Mesothelial cell of epicardium (in vitro differentiated cells): ENCODE measurements at regions not wholly inside any gene's neighbourhood (a gene's known extent, or its start where the extent isn't known, plus 50 kb on each side); places are given as distances from the start of the nearest gene placed in this dataset.

Source experiments
- DNase-seq, 2 experiments: peaks; one replicate each; pipeline ENCODE4 v3.0.0; 2021; ENCODE audit warnings: low spot score in 2 of 2; ENCODE audit not compliant: unreplicated experiment in 2 of 2
- H3K27ac Mint-ChIP-seq: 2 replicates; pipeline ENCODE4 v1.8.0; 2021; ENCODE audit warnings: mixed read lengths
- H3K27me3 Mint-ChIP-seq: 2 replicates; pipeline ENCODE4 v1.8.0; 2021; ENCODE audit warnings: low read depth, mixed read lengths
- H3K36me3 Mint-ChIP-seq: 2 replicates; pipeline ENCODE4 v1.8.0; 2021; ENCODE audit warnings: mixed read lengths
- H3K4me1 Mint-ChIP-seq: 2 replicates; pipeline ENCODE4 v1.8.0; 2021; ENCODE audit warnings: mixed read lengths
- H3K4me3 Mint-ChIP-seq: 2 replicates; pipeline ENCODE4 v1.8.0; 2021; ENCODE audit warnings: mild to moderate bottlenecking, moderate library complexity, mixed read lengths
- H3K9me3 Mint-ChIP-seq: 2 replicates; pipeline ENCODE4 v1.8.0; 2021; ENCODE audit warnings: mixed read lengths
- TF ChIP-seq, protein P1 (sequence below): fragments of 200-600 bp; sonication (generic); IDR thresholded peaks from one replicate; pipeline ENCODE4 v1.5.0; 2021; ENCODE audit warnings: antibody characterized with exemption; ENCODE audit not compliant: unreplicated experiment

DNA sequence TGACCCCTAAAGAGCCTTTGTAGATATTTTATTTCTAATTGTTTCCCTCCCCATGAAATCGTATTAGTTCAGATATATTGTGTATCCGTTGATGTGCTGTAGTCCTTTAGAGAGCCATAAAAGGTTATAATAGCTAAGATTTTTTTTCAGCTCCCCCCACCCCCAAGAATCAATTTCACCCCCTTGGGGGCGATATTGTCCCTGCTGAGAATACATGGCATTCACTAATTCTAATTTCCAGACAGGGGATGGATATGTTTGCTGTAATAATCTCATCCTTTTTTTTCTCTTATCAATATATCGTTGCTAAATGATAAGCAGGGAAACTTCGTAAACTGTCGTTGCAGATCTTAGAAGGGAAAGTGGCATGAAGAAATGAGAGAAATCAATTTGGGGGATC, 530.7 kb downstream of the TMEM182 start:
- no peak for DNase-seq
- Mint-ChIP-seq H3K36me3 (no peaks in the 10 kb centered on the region), H3K4me1 (peaks cover 11% of the 10 kb centered on the region), H3K9me3 (no peaks in the 10 kb centered on the region), H3K27ac (no peak overlapping the region), H3K27me3 (peaks cover 33% of the 10 kb centered on the region), H3K4me3 (no peak overlapping the region)
- TF ChIP-seq, protein P1, sequence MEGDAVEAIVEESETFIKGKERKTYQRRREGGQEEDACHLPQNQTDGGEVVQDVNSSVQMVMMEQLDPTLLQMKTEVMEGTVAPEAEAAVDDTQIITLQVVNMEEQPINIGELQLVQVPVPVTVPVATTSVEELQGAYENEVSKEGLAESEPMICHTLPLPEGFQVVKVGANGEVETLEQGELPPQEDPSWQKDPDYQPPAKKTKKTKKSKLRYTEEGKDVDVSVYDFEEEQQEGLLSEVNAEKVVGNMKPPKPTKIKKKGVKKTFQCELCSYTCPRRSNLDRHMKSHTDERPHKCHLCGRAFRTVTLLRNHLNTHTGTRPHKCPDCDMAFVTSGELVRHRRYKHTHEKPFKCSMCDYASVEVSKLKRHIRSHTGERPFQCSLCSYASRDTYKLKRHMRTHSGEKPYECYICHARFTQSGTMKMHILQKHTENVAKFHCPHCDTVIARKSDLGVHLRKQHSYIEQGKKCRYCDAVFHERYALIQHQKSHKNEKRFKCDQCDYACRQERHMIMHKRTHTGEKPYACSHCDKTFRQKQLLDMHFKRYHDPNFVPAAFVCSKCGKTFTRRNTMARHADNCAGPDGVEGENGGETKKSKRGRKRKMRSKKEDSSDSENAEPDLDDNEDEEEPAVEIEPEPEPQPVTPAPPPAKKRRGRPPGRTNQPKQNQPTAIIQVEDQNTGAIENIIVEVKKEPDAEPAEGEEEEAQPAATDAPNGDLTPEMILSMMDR, result no peak

DNA sequence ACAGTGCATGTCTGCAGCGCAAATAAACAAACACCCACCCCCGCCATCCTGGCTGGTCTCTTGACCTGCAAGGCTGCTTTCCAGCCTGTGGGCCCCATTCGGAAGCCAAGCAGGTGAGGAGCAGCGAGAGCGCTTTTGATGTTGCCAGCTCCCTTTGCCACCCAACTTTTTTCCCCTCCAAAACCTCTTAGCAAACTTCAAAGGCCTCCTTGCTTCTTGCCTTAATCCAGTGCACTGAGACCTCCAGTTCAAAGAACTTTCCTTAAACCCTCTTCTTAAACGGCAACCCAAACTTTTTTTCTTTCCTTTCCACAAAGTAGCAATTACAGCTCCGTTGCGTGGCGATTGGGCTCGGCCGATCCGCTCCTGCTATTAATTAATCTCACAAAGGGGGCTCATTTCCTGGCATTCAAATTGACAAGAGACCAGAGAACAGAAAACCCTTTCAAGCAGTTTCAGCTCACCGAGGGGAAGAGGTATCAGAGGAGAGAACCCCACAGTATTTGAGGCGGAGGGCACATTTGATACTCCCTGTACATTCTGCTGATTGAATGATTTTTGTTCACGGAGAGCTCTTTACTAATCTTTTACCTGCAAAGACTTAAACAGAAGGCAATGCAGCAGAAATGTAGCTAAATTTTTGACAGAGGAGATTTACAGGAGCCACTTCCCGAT, 531.4 kb downstream of the TMEM182 start:
- TF ChIP-seq, protein P1, result no peak
- no peaks in the 10 kb centered on the region for H3K9me3 Mint-ChIP-seq
- peaks cover 31% of the 10 kb centered on the region for H3K27me3 Mint-ChIP-seq
- H3K4me3 Mint-ChIP-seq, result peak overlapping the region; percentile 12
- H3K36me3 Mint-ChIP-seq, result no peaks in the 10 kb centered on the region
- peaks cover 11% of the 10 kb centered on the region for H3K4me1 Mint-ChIP-seq
- DNase-seq, result no peak
- no peak overlapping the region for H3K27ac Mint-ChIP-seq

DNA sequence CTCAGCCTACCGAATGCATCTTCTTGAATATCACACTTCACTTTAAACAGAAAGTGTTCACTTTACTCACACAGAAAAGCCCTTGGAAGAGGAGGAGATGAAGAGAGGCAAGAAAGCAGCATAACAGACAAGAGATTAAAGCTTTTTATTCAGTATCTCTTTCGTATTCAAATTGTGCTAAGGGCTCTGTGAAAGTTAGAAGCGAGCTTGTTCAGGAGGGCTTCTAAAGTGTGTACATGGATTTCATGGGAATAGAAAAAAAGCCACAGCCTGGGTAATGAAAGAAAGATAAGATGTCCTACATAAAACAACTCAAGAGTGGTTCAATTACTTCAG, 531.9 kb downstream of the TMEM182 start:
- Mint-ChIP-seq H3K4me3 (peak overlapping the region; percentile 12), H3K9me3 (no peaks in the 10 kb centered on the region), H3K36me3 (no peaks in the 10 kb centered on the region), H3K4me1 (peaks cover 11% of the 10 kb centered on the region), H3K27ac (no peak overlapping the region), H3K27me3 (peaks cover 28% of the 10 kb centered on the region)
- DNase-seq, result no peak
- TF ChIP-seq, protein P1, result no peak

DNA sequence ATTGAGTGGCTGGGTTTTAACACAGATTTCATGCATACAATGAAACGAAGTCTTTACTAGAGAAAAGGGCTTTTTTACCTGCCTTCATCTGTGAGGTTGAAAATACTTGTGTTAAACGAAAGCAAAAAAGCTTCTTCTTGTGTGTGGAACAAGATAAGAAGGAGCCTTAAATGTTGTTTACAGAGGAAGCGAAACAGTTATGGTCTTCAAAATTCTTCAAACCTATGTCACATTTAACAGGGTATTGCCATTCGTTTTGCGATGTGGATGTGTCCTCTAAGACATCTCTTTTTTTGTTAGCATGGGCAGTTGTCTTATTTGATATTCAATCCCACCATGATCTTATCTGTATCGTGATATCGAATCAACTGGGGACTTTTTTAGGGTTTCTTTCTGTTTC, 532.6 kb downstream of the TMEM182 start:
- no peak for DNase-seq
- H3K4me3 Mint-ChIP-seq, result no peak overlapping the region
- no peak overlapping the region for H3K27ac Mint-ChIP-seq
- H3K4me1 Mint-ChIP-seq, result peaks cover 11% of the 10 kb centered on the region
- peaks cover 24% of the 10 kb centered on the region for H3K27me3 Mint-ChIP-seq
- H3K36me3 Mint-ChIP-seq, result no peaks in the 10 kb centered on the region
- no peaks in the 10 kb centered on the region for H3K9me3 Mint-ChIP-seq
- TF ChIP-seq, protein P1, result no peak

DNA sequence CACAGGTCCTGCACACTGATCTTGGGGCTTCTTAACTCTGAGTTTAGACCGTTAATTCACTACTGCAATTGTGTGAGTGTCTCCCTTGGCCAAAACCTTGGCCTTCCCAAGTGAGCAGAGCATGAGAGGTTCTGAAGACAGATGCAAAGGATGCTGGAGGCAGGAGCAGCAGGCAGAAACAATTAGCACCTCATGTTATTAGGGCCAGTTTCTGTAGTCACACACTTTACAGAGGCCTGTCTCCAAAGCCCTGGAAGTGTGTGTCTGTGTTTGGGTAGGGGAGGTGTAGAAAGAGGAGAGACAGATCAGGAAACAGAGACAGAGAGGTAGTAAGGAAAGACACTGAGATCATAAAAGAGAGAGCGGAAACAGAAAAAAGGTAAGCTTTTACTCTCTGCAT, 533.8 kb downstream of the TMEM182 start:
- TF ChIP-seq, protein P1, result no peak
- Mint-ChIP-seq H3K27ac (no peak overlapping the region), H3K4me3 (no peak overlapping the region), H3K27me3 (peaks cover 22% of the 10 kb centered on the region), H3K4me1 (peaks cover 11% of the 10 kb centered on the region), H3K9me3 (no peaks in the 10 kb centered on the region), H3K36me3 (no peaks in the 10 kb centered on the region)
- DNase-seq, result no peak

DNA sequence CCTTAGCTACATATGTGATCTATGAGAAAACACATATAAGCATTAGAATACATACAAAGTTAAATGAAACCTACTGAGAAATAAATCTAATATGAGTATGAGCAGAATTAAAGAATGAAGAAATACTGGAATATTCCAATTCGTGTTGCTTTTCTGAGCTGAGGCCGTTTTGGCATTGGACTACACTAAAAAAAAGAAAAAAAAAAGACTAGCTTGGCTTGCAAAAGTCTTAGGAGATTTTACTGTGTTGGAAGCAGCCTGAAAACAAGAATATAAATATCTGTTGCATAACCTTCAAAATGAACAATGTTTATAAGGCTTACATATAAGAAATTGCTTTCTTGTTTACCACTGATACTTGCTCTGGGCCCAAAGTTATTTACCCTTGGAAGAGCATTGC, 562.8 kb downstream of the TMEM182 start:
- DNase-seq, result no peak
- Mint-ChIP-seq H3K27ac (no peak overlapping the region), H3K27me3 (no peaks in the 10 kb centered on the region), H3K9me3 (peaks cover 13% of the 10 kb centered on the region), H3K4me3 (no peak overlapping the region), H3K4me1 (no peaks in the 10 kb centered on the region), H3K36me3 (no peaks in the 10 kb centered on the region)
- TF ChIP-seq, protein P1, result no peak
